GM21528 (cell line): ENCODE measurements at regions not wholly inside any gene's neighbourhood (a gene's known extent, or its start where the extent isn't known, plus 50 kb on each side); places are given as distances from the start of the nearest gene placed in this dataset.
A peak's percentile ranks its signal among the peaks of the same experiment; 100 is the strongest.
"Not testable (repeated sequence)": the region's sequence is repeated elsewhere in the genome, so short reads cannot be mapped to it uniquely, and the experiment has no call there.

Experiments used
- ATAC-seq: cut with Tn5 transposase; IDR thresholded peaks from one replicate; pipeline ENCODE4 v1.9.1; 2021; ENCODE audit warnings: mild to moderate bottlenecking, moderate library complexity; ENCODE audit not compliant: unreplicated experiment, low FRiP score

- not testable (repeated sequence) for ATAC-seq
These were observed 279.9 kb downstream of the PLS3 start for GRCh38 chrX:115840729-115841409.

GRCh38 chrX:115850986-115851385 is 290.0 kb downstream of the PLS3 start:
- not testable (repeated sequence) for ATAC-seq

- not testable (repeated sequence) for ATAC-seq
These were observed 292.3 kb downstream of the PLS3 start for GRCh38 chrX:115853260-115853659.

GRCh38 chrX:115881170-115881569 is 289.4 kb upstream of the AGTR2 start:
- not testable (repeated sequence) for ATAC-seq

- ATAC-seq = not testable (repeated sequence)
These were observed 286.4 kb upstream of the AGTR2 start for GRCh38 chrX:115884121-115884520.

GRCh38 chrX:115888041-115888440 is 282.5 kb upstream of the AGTR2 start:
- not testable (repeated sequence) for ATAC-seq

- ATAC-seq = not testable (repeated sequence)
These were observed 282.0 kb upstream of the AGTR2 start for GRCh38 chrX:115888519-115888918.

DNA sequence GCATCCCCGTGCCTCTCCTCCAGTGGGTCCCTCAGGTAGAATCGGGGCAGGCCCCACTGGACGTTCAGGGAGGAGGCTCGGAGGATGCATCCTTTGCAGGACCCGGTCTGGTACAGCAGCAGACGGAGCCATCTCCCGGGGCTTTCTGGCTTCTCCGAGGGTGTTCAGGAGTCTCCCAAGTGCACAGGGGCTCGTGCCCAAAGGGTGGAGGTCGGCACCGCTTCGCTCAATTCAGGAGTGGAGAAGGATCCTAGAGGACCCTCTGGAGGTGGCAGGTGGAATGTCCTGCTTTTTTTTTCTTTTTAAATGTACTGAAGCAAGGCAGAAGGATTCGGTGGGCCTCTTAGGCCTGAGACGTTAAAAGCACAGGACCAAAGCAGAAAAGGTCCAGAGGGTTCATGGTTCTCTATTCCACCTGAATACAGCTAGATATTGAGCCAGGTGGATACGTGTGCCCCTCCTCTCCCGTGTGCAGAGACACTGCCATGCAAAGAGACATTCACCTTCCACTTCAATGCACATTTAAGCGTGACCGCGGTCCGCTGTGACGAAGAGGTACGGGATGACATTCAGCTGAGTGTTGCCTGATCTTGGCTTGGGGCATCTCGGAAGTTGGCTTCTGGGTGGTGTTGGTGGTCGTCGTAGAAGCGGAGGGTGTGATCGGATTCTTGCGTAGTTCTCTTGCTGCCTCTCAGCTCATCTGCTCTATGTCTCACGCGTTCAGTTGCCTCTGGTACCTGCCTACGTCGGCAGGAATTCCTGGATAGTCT is 281.2 kb upstream of the AGTR2 start:
- no peak for ATAC-seq

GRCh38 chrX:115892056-115892708 is 278.4 kb upstream of the AGTR2 start:
- no peak for ATAC-seq

- ATAC-seq = peak; percentile 79
These were observed 277.5 kb upstream of the AGTR2 start for GRCh38 chrX:115892787-115893671.

DNA sequence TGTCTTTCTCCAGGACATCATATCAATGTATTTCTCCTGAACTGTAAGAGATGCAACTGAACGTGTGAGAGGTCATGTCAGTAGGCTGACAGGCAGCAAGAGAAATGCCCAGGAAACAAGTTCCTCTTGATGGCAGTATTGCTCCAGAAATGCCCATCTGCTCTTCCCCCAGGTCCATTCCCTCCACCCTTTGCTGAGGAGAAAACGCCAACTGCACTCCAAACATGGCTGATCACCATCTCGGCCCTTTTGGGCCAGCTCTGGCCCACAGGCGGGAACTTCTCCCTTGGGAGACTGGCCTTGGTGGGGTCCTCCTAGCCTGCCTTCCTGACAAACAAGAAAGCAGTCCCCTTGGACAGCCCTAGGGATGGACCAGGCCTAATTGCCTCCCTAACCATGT is 276.5 kb upstream of the AGTR2 start:
- peak; percentile 41 for ATAC-seq

- no peak for ATAC-seq
These were observed 274.7 kb upstream of the AGTR2 start for GRCh38 chrX:115895678-115896329.

- no peak for ATAC-seq
These were observed 274.2 kb upstream of the AGTR2 start for GRCh38 chrX:115896362-115896761.

DNA sequence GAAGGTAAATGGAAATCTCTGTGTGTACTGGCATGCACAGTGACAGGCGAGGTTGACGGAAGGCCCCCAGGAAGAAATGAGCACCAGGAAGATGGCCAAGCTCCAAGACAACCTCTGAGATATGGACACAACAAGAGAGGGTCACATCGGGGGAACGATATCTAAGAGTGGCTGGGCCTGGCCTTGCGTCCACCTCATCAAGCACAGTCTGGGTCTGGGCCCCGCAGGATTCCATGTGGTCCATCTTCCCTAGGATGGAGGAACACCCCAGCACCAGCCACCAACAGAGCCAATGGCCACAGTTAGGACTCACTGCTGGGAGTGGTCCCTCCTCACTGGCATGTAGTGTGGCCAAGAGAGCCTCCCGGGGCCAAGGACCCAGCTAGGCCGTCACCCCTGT is 272.6 kb upstream of the AGTR2 start:
- no peak for ATAC-seq

DNA sequence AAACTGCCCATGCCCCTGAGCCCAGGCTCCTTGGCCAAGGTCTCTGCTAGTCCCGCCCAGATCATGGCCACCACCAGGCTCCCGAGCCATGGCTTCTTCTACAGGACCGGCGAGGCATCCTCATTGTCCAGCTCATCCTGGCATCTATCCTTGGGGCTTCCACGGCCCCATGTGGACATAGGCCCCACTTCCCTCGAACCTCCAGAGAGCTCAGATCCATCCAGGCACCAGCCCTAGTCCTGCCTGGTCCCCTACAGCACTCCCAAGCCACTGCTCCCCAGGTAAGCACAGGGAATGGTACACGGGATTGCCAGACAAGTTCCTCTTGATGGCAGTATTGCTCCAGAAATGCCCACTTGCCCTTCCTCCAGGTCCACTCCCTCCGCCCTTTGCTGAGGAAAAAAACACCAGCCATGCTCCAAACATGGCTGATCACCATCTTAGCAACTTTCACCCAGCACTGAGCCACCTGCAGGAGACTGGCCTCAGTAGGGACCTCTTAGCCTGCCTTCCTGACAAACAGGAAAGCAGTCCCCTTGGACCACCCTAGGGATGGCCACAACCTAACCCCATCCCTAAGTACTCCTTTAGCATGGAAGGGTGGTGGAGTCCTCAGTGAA is 272.1 kb upstream of the AGTR2 start:
- ATAC-seq = peak; percentile 69

- ATAC-seq = no peak
These were observed 270.1 kb upstream of the AGTR2 start for GRCh38 chrX:115900425-115900824.

DNA sequence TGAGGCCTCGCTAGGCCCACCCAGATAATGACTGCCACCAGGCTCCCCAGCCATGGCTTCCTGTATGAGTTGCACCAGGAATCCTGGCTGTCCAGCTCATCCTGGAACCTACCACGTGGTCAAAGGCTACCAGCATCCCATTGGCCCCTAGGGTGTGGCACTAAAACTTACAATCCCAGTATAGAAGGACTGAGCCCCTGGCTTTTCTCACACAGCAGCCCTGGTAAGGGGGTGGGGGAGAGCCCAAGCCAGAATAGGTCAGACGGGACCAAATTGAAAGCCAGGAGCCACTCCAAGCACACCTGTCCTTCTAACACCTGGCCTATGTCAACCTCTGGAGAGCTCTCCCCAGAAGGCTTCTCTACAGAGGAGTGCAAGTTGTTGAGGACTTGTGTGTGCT is 269.3 kb upstream of the AGTR2 start:
- no peak for ATAC-seq

- ATAC-seq = no peak
These were observed 267.5 kb upstream of the AGTR2 start for GRCh38 chrX:115902995-115903394.

DNA sequence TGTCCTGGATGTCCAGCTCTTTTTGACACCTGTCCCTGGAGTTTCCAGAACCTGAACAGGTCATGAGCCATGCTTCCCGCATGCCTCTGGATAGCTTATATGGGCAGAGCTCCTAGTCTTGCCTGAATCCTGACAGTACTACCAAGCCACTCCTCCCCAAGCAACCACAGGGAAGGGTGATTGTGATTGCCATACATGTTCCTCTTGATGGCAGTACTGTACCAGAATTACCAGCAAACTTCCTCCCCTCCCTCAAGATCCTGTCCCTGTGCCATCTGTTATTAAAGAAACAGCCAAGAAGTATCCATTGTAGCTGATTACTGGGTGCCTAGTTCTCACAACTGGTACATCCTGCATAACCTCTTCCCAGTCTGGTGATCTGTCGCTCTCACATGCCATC is 264.3 kb upstream of the AGTR2 start:
- ATAC-seq = no peak

GRCh38 chrX:115906881-115907280 is 263.7 kb upstream of the AGTR2 start:
- ATAC-seq = no peak
